Prostate gland (tissue), 2 donors: ENCODE measurements at regions not wholly inside any gene's neighbourhood (a gene's known extent, or its start where the extent isn't known, plus 50 kb on each side); places are given as distances from the start of the nearest gene placed in this dataset.

ENCODE experiments used
- DNase-seq: peaks from one replicate; pipeline ENCODE4 v3.0.0-alpha.2; 2019; ENCODE audit warnings: low spot score
- H3K27ac ChIP-seq, 2 donors: fragments of 200-600 bp; sonication (generic); 2 replicates each; pipeline ENCODE4 v1.5.1; 2017 to 2019
- H3K27me3 ChIP-seq: fragments of 200-600 bp; sonication (generic); replicated peaks from 2 replicates; pipeline ENCODE4 v1.5.1; 2019; ENCODE audit not compliant: insufficient read depth
- H3K36me3 ChIP-seq, 2 donors: fragments of 200-600 bp; sonication (generic); 1 replicate in 1 of 2; 2 replicates in 1 of 2; pipeline versions ENCODE4 v1.5.1 to v1.8.1; 2017 to 2019
- H3K4me1 ChIP-seq: fragments of 200-600 bp; sonication (generic); replicated peaks from 2 replicates; pipeline ENCODE4 v1.5.1; 2019
- H3K4me3 ChIP-seq, 2 donors: fragments of 200-600 bp; sonication (generic); 2 replicates each; pipeline ENCODE4 v1.5.1; 2017 to 2019
- H3K9me3 ChIP-seq: fragments of 200-600 bp; sonication (generic); 2 replicates; pipeline ENCODE4 v1.5.1; 2017
- POLR2A ChIP-seq: fragments of 450-650 bp; IDR thresholded peaks from one replicate; pipeline ENCODE4 v1.6.1; 2016; ENCODE audit warnings: antibody characterized with exemption, mild to moderate bottlenecking
- POLR2AphosphoS5 ChIP-seq: sonication (generic); formaldehyde crosslinking; IDR thresholded peaks from one replicate; pipeline ENCODE4 v1.6.1; 2017; ENCODE audit warnings: antibody characterized with exemption
- WGBS: methylation state at CpG from one replicate; pipeline ENCODE4 v1.1.5; 2018; 5-methylcytosine and 5-hydroxymethylcytosine counted together
- intact Hi-C: fragments of 100-400 bp; cut with DNase I; formaldehyde crosslinking; loops from one replicate; pipeline ENCODE4 v1.14.2; 2022
- TF ChIP-seq, protein P1 (sequence below), 4 experiments: fragments of 200-600 bp in 2 of 4; fragments of 450-650 bp in 2 of 4; sonication (generic) in 2 of 4; IDR thresholded peaks; 1 replicate in 3 of 4; 2 replicates in 1 of 4; pipeline ENCODE4 v1.5.1; 2016 to 2019; ENCODE audit warnings: antibody characterized with exemption in 4 of 4, mild to moderate bottlenecking in 2 of 4, moderate library complexity in 2 of 4

GRCh38 chr2:103552775-103553174 is 790.9 kb downstream of the TMEM182 start:
- no peak overlapping the region for H3K27ac ChIP-seq
- H3K9me3 ChIP-seq: no peaks in the 10 kb centered on the region
- whole genome bisulfite sequencing: 84% methylated on average over 3 of the region's 3 CpGs
- no peak overlapping the region for H3K4me3 ChIP-seq
- TF ChIP-seq POLR2A (no peak), POLR2AphosphoS5 (no peak)
- TF ChIP-seq, protein P1, sequence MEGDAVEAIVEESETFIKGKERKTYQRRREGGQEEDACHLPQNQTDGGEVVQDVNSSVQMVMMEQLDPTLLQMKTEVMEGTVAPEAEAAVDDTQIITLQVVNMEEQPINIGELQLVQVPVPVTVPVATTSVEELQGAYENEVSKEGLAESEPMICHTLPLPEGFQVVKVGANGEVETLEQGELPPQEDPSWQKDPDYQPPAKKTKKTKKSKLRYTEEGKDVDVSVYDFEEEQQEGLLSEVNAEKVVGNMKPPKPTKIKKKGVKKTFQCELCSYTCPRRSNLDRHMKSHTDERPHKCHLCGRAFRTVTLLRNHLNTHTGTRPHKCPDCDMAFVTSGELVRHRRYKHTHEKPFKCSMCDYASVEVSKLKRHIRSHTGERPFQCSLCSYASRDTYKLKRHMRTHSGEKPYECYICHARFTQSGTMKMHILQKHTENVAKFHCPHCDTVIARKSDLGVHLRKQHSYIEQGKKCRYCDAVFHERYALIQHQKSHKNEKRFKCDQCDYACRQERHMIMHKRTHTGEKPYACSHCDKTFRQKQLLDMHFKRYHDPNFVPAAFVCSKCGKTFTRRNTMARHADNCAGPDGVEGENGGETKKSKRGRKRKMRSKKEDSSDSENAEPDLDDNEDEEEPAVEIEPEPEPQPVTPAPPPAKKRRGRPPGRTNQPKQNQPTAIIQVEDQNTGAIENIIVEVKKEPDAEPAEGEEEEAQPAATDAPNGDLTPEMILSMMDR (IDR thresholded peaks at IDR 0.05): no peak
- H3K36me3 ChIP-seq: no peaks in the 10 kb centered on the region
- H3K27me3 ChIP-seq: no peaks in the 10 kb centered on the region
- H3K4me1 ChIP-seq: no peaks in the 10 kb centered on the region
- DNase-seq: no peak
- intact Hi-C loops: no loop called here

GRCh38 chr2:103594823-103595222 is 833.0 kb downstream of the TMEM182 start:
- Histone ChIP-seq H3K4me1 (no peaks in the 10 kb centered on the region), H3K27ac (no peak overlapping the region), H3K27me3 (no peaks in the 10 kb centered on the region), H3K4me3 (no peak overlapping the region), H3K9me3 (no peaks in the 10 kb centered on the region), H3K36me3 (no peaks in the 10 kb centered on the region)
- TF ChIP-seq POLR2AphosphoS5 (no peak), POLR2A (no peak)
- TF ChIP-seq, protein P1 (IDR thresholded peaks at IDR 0.05): no peak
- WGBS: 92% methylated on average over 3 of the region's 3 CpGs
- intact Hi-C loops: no loop called here
- DNase-seq: no peak

DNA sequence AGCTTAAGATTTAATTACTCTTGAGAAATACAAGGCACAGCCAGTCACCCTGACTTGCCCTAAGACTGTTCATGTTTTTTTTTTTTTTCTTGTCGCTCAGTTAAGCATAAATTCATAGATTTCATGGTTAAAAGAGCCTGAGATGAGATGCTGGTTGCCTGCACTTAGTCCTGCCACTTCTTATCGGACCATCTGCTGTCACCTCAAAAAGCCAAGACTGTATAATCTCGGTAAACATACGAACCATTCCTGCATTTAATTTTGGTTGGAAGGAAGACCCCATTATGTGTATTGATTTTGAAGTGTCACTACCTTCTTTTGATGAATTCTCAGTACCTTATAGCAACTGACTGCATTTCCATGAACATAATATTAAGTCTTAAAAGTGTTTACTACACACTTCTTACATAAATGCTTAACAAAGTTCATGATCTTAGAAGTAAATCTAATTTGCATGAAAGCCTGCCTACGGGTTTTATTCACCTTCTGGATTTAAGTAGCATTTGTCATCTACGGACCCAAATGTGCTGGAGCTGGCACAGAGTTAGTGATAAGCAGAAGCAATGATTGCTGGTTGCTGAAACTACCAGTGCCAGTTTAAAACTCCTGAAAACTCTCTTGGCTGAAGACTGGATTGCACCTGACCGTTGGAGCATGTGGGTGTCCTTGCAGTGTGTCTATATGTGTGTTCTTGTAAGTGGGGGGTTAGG is 843.4 kb downstream of the TMEM182 start:
- no peaks in the 10 kb centered on the region for H3K36me3 ChIP-seq
- no peak overlapping the region for H3K4me3 ChIP-seq
- H3K27me3 ChIP-seq: no peaks in the 10 kb centered on the region
- WGBS: 79% methylated on average over 7 of the region's 7 CpGs
- intact Hi-C loops: no loop called here
- H3K27ac ChIP-seq: no peak overlapping the region
- TF ChIP-seq, protein P1 (IDR thresholded peaks at IDR 0.05): no peak
- no peak for TF ChIP-seq POLR2A
- TF ChIP-seq POLR2AphosphoS5: no peak
- no peaks in the 10 kb centered on the region for H3K9me3 ChIP-seq
- no peak for DNase-seq
- H3K4me1 ChIP-seq: no peaks in the 10 kb centered on the region

DNA sequence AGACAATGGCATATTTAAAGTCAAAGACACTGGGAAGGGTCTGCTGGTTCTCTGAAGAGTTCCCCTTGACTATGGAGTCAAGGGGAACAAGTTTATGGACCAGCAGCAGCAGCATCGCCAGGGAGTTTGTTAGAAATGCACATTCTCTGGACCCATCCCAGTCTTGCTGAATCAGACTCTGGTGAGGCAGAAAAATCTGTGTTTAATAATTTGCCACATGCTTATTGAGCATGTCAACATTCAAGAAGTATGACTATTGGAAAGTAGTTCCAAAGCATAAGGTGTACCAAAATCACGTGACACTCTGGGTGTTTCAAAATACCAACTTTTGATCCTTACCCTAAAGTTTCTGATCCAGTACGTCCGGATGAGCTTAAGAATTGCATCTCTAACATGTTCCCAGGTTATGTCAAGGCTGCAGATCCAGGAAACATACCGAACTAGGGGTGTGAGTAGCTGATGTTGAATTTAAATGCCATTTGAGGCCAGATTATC is 853.8 kb downstream of the TMEM182 start:
- no peak overlapping the region for H3K27ac ChIP-seq
- intact Hi-C loops: no loop called here
- 88% methylated on average over 5 of the region's 5 CpGs for whole genome bisulfite sequencing
- TF ChIP-seq POLR2AphosphoS5 (no peak), POLR2A (no peak)
- TF ChIP-seq, protein P1 (IDR thresholded peaks at IDR 0.05): no peak
- DNase-seq: no peak
- H3K4me1 ChIP-seq: no peaks in the 10 kb centered on the region
- no peaks in the 10 kb centered on the region for H3K36me3 ChIP-seq
- no peak overlapping the region for H3K4me3 ChIP-seq
- H3K9me3 ChIP-seq: no peaks in the 10 kb centered on the region
- no peaks in the 10 kb centered on the region for H3K27me3 ChIP-seq

DNA sequence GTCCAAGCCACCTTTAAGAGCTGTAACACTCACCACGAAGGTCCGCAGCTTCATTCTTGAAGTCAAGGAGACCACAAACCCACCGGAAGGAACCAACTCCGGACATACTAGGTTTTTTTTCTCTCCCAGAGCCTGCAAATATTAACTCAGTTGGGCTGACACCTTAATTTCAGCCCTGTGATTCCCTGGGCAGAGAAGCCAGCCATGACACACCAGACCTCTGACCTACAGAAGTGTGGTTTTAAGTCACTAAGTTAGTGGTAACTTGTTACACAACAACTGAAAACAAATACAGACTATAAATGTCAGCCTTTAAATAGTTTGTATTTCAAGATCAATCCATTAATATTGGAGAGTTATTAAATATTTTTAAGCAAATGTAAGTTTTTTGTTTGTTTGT is 855.1 kb downstream of the TMEM182 start:
- Histone ChIP-seq H3K36me3 (no peaks in the 10 kb centered on the region), H3K4me1 (no peaks in the 10 kb centered on the region), H3K9me3 (no peaks in the 10 kb centered on the region), H3K27me3 (no peaks in the 10 kb centered on the region), H3K4me3 (no peak overlapping the region), H3K27ac (no peak overlapping the region)
- intact Hi-C loops: no loop called here
- TF ChIP-seq POLR2A (no peak), POLR2AphosphoS5 (no peak)
- TF ChIP-seq, protein P1 (IDR thresholded peaks at IDR 0.05): no peak
- no peak for DNase-seq
- WGBS: 94% methylated on average over 4 of the region's 4 CpGs
